Thoracic aorta (tissue), 2 donors: ENCODE measurements at regions not wholly inside any gene's neighbourhood (a gene's known extent, or its start where the extent isn't known, plus 50 kb on each side); places are given as distances from the start of the nearest gene placed in this dataset.

ENCODE experiments used
- ATAC-seq: fragments of 150-250 bp; one replicate; pipeline ENCODE4 v1.8.0; 2017; ENCODE audit warnings: low read depth; ENCODE audit not compliant: insufficient number of reproducible peaks, low FRiP score
- DNase-seq: peaks from one replicate; pipeline ENCODE4 v3.0.0-alpha.2; 2020; ENCODE audit warnings: low spot score
- H3K27ac ChIP-seq, 2 donors: fragments of 200-600 bp; sonication (generic); 1 replicate in 1 of 2; 2 replicates in 1 of 2; pipeline ENCODE4 v1.5.1; 2016; ENCODE audit warnings: mild to moderate bottlenecking in 2 of 2, moderate library complexity in 2 of 2
- H3K27me3 ChIP-seq: fragments of 200-600 bp; sonication (generic); replicated peaks from 2 replicates; pipeline ENCODE4 v1.6.0; 2016; ENCODE audit warnings: mild to moderate bottlenecking; ENCODE audit not compliant: insufficient read depth
- H3K36me3 ChIP-seq: fragments of 200-600 bp; sonication (generic); one replicate; pipeline ENCODE4 v1.5.1; 2016
- H3K4me1 ChIP-seq, 2 donors: fragments of 200-600 bp; sonication (generic); 1 replicate in 1 of 2; 2 replicates in 1 of 2; pipeline versions ENCODE4 v1.5.1 to v1.6.0; 2016; ENCODE audit warnings: low read depth in 2 of 2, mild to moderate bottlenecking in 1 of 2; ENCODE audit not compliant: control insufficient read depth in 1 of 2
- H3K4me3 ChIP-seq: fragments of 200-600 bp; sonication (generic); 2 replicates; pipeline ENCODE4 v1.5.1; 2016; ENCODE audit warnings: mild to moderate bottlenecking
- H3K9me3 ChIP-seq: fragments of 200-600 bp; sonication (generic); 2 replicates; pipeline ENCODE4 v1.5.1; 2016
- TF ChIP-seq, protein P1 (sequence below): fragments of 200-600 bp; sonication (generic); IDR thresholded peaks from one replicate; pipeline ENCODE4 v1.5.1; 2019; ENCODE audit warnings: antibody characterized with exemption

DNA sequence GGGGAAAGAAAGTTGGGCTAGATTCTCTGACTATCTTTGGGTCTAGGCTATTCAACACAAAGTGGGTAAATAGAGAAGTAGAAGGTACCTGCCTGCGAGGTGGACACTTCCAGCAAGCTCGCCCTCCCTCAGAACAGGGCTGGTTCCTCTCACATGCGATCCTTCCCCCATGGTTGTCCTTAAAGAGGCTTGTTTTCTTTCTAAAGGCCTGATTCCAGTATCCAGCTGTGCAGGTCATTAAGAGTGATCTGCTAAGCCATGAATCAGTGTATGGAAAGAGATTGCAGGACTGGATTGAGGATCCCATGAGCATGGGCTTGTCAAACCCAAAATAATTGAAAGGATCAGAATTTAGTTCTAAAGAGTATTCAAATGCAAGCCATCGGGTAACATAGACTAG is 189.0 kb downstream of the URB2 start:
- ATAC-seq: no peak
- H3K36me3 ChIP-seq: no peaks in the 10 kb centered on the region
- TF ChIP-seq, protein P1, sequence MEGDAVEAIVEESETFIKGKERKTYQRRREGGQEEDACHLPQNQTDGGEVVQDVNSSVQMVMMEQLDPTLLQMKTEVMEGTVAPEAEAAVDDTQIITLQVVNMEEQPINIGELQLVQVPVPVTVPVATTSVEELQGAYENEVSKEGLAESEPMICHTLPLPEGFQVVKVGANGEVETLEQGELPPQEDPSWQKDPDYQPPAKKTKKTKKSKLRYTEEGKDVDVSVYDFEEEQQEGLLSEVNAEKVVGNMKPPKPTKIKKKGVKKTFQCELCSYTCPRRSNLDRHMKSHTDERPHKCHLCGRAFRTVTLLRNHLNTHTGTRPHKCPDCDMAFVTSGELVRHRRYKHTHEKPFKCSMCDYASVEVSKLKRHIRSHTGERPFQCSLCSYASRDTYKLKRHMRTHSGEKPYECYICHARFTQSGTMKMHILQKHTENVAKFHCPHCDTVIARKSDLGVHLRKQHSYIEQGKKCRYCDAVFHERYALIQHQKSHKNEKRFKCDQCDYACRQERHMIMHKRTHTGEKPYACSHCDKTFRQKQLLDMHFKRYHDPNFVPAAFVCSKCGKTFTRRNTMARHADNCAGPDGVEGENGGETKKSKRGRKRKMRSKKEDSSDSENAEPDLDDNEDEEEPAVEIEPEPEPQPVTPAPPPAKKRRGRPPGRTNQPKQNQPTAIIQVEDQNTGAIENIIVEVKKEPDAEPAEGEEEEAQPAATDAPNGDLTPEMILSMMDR: no peak
- no peaks in the 10 kb centered on the region for H3K4me1 ChIP-seq
- no peak for DNase-seq
- no peak overlapping the region for H3K4me3 ChIP-seq
- H3K27me3 ChIP-seq: no peaks in the 10 kb centered on the region
- H3K9me3 ChIP-seq: peaks cover 3% of the 10 kb centered on the region
- no peak overlapping the region for H3K27ac ChIP-seq

DNA sequence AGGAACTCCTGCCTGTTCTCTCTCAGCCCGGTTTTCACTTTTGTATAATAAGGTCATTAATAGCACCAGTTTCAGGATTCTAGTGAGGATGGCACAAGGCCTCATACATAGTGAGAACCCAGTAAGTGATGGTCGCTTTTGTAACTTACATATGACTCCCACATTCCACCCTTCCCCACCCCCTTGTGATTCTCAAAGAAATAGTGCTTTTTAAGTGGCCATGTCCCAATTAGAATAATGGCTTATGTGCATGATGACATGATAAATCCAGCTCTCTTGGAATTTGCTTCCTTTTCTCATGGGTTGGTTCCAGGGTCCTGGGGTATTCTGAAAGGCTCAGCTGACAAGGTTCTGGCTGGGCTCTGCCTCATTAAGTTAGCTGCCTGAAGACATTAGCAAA is 189.9 kb downstream of the URB2 start:
- Histone ChIP-seq H3K27me3 (no peaks in the 10 kb centered on the region), H3K36me3 (no peaks in the 10 kb centered on the region), H3K4me1 (no peaks in the 10 kb centered on the region), H3K4me3 (no peak overlapping the region), H3K9me3 (no peaks in the 10 kb centered on the region), H3K27ac (no peak overlapping the region)
- TF ChIP-seq, protein P1: no peak
- DNase-seq (no peak), ATAC-seq (no peak)

DNA sequence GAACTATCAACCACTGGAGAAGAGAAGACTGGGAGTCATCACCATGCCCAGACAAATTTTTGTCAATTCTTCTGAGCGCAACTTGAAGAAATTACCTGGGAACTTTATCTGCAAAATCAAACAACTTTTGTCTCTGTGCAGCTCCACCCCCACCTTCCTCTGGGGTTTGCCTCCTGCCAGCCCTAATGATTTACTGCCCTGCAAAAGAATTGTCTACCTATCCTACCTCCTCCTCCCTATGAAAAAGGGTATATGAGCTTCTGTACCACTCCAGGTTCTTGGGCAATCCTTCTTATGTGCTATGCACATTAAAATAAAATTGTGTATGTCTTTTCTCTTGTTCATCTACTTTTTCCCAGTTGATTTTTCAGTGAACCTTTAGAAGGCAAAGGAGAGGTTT is 191.9 kb downstream of the URB2 start:
- no peak for DNase-seq
- Histone ChIP-seq H3K4me1 (peaks cover 4 to 14% of the 10 kb centered on the region in 2 donors), H3K27ac (no peak overlapping the region), H3K27me3 (no peaks in the 10 kb centered on the region), H3K9me3 (no peaks in the 10 kb centered on the region), H3K4me3 (no peak overlapping the region), H3K36me3 (no peaks in the 10 kb centered on the region)
- no peak for ATAC-seq
- TF ChIP-seq, protein P1: no peak

DNA sequence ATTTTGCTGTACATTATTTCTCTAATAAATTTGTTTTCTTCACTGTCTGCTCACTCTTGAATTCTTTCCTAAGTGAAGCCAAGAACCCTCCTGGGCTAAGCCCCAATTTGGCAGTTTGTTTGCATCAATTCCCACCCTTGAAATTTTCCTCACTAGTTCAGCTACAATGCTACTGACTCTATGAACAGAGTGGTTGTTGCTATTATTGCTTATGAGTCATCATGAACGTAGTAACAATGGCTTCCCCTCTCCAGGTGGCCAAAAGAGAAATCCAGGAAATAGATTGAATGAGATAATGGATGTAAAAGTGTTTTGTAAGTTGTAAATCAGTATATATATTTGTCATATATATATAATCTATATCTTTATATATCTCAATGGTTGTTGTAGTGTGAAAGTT is 193.0 kb downstream of the URB2 start:
- Histone ChIP-seq H3K27me3 (no peaks in the 10 kb centered on the region), H3K27ac (no peak overlapping the region), H3K4me3 (no peak overlapping the region), H3K9me3 (no peaks in the 10 kb centered on the region), H3K4me1 (peaks cover 4 to 22% of the 10 kb centered on the region in 2 donors), H3K36me3 (no peaks in the 10 kb centered on the region)
- no peak for DNase-seq
- no peak for ATAC-seq
- TF ChIP-seq, protein P1: no peak

DNA sequence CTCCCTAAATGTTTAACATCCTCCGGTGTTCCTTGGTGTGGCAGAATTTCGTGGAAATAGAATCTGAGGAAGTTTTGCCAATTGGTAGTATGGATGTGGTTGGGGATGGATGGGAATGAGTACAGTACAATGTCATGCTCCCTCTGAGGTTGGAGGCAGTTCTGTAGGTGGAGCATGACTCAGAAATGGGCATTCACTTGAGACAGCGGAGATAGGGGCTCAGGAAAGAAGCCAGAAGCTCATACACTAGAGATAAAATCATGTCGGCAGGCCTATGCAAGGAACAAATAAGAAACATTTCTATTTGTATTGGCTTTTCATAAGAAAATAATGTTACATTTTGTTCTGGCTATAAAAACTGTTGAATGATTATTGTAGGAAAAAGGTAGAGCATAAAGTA is 196.0 kb downstream of the URB2 start:
- no peaks in the 10 kb centered on the region for H3K27me3 ChIP-seq
- DNase-seq (no peak), ATAC-seq (no peak)
- peak overlapping the region; percentile 28 to 46 for H3K27ac ChIP-seq
- peaks cover 4 to 22% of the 10 kb centered on the region in 2 donors for H3K4me1 ChIP-seq
- H3K9me3 ChIP-seq: no peaks in the 10 kb centered on the region
- TF ChIP-seq, protein P1: no peak
- H3K4me3 ChIP-seq: no peak overlapping the region
- H3K36me3 ChIP-seq: no peaks in the 10 kb centered on the region
